Fibroblast of peridontal ligament (primary cell): ENCODE measurements at regions not wholly inside any gene's neighbourhood (a gene's known extent, or its start where the extent isn't known, plus 50 kb on each side); places are given as distances from the start of the nearest gene placed in this dataset.

Source experiments
- DNase-seq: peaks from one replicate; pipeline ENCODE4 v3.0.0-alpha.2; 2010; ENCODE audit errors: extremely low read depth

GRCh38 chr3:72591522-72592421 lies 256.5 kb downstream of the SHQ1 start:
- peak; percentile 94 for DNase-seq

GRCh38 chr3:72590732-72591221 lies 257.5 kb downstream of the SHQ1 start:
- no peak for DNase-seq

DNA sequence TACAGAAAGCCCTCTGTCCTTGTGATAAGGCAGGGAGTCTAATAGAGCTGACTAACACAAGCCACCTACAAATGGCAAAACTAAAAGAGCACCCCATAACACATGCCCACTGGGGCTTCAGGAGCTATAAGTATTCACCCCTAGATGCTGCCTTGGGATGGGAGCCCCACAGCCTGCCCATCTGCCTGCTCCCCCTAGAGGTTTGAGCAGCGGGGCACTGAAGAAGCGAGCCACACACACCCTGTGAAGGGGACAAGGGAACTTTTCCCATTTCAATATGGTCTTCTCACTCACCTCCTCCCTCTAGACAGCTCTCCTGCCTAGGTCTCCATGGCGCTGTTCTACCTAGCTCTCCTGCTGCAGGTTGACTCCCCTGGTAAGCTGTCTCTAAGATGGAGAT lies 261.0 kb downstream of the SHQ1 start:
- no peak for DNase-seq

DNA sequence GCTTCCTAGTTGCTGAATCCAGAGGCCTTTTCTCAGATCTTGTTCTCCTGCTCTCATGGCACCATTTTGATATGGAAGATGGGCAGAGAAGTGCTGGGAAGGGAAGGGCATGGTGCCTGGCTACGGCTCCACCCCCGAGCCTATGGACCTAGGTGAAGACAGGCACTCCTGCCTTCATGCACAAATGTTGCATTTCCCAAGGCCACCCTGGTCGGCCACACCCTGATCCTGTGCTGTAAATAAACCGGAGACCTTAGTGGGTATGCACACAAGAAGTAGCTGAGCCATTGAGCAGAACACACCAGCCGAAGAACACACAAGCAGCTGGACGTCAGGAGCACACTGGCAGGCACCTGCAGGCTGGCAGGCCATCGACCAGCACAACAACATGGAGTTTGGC lies 261.6 kb downstream of the SHQ1 start:
- no peak for DNase-seq

DNA sequence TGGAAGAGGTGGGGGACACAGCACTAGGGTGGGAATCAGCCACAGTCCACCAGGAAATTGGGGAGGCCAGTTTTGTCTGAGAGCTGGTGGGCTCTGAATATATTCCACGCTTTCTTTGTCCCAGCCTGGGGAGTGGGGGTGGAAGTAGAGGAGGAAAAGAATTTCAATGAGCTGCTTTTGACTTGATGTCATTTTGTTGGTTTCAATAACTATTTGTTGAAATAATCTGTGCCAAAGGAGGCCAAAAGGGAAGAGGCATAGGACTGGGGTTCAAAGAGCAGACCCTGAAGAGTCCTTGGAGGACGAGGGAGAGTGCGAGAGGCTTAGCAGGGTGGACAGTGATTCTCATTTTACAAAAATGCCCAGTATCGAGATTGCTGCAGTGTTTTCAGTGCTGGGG lies 262.3 kb downstream of the SHQ1 start:
- no peak for DNase-seq

GRCh38 chr3:72584262-72584661 lies 264.0 kb downstream of the SHQ1 start:
- DNase-seq: no peak

DNA sequence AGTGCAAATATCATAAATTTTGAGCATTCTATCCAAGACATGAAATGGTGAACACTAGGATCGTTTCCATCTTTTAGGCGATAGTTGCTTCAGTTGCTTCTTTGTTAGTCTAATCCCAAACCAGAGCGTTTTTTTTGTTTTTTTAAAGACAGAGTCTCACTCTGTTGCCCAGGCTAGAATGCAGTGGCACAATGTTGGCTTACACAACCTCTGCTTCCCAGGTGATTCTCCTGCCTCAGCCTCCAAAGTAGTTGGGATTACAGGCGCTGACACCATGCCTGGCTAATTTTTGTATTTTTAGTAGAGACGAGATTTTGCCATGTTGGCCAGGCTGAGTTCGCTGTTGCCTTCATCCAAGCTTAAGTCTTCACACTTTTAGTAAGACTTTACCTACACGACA lies 265.3 kb downstream of the SHQ1 start:
- DNase-seq: no peak

GRCh38 chr3:72582211-72582878 lies 265.9 kb downstream of the SHQ1 start:
- no peak for DNase-seq

DNA sequence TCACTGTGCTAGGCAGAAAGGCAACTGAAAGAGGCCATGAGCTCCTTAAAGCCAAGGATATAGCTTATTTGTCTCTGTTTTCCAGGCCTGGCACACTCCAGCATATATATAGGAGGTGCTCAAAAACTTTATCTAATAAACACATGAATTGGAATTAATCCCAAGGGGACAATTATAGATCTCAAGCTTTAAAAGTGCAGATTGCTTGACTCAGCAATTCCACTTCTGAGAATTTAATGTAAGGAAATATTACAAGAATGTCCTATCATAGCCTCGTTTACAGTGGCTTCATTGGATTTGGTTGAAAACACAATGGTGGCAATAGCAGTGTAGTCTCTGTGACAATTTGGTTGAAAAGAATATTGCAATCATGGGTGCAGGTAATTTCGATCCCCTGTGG lies 267.3 kb downstream of the SHQ1 start:
- DNase-seq: no peak

GRCh38 chr3:72580246-72580756 lies 267.9 kb downstream of the SHQ1 start:
- no peak for DNase-seq

DNA sequence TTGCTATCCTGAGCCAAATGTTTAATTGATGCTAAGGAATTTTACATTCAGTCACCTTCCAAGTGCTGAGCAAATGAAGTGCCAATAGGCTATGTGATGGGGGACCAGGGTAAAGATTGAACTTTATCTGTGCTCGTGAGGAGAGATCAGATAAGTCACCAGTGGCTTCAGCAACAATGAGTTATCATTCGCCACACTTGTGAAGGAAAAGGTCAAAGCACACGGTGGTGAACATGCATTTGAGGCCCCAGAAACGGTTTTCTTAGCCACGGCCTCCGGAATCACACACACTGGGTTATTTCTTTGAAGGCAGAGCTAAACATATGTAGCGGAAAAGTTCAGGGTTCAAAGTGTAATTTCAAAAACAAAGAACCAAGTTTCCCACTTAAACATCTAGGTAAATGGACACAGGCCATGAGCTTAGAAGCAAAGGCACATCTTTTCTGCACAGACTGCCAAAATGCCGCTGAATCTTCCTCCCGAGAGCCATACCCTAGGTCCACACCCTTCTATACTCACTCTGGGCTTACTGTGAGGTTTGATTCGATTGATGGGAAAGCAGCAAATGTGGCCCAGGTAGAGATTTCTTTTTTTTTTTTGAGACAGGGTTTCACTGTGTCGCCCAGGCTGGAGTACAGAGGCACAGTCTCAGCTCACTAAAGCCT lies 268.5 kb downstream of the SHQ1 start:
- DNase-seq: no peak

DNA sequence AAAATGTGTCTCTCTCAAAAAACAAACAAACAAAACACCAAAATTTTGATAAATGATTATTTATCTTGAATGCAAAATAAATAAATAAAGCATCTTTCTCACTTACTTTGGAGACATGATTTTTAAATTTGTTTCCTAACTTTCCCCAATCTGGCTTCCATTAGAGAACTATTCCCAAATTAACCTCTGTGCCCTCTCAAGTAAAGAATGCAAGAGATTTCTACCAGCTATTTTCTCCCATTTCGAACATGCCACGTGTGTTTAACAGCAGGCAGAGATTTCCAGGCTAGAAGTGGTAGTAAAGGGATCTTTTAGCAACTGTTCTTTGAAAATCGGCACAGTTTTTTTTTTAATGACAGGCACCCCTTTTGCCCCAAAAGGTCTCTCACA lies 269.1 kb downstream of the SHQ1 start:
- peak; percentile 68 for DNase-seq

GRCh38 chr3:72577190-72577589 lies 271.1 kb downstream of the SHQ1 start:
- no peak for DNase-seq

DNA sequence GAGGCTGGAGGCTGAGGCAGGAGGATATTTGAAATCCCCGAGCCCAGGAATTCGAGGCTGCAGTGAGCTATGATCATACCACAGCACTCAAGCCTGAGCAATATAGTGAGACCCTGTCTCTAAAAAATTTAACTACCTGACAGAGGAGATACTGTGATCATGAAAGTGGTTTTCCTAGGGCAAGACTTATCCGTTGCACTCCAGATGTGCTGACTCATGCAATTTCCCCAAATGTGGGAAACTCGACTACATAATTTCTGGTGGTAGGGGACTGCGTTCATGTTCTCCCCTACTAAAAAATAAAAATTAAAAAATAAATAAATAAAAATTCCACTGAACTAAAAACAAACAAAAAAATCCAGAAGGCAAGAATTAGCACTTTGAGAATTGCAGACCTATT lies 271.7 kb downstream of the SHQ1 start:
- DNase-seq: no peak

DNA sequence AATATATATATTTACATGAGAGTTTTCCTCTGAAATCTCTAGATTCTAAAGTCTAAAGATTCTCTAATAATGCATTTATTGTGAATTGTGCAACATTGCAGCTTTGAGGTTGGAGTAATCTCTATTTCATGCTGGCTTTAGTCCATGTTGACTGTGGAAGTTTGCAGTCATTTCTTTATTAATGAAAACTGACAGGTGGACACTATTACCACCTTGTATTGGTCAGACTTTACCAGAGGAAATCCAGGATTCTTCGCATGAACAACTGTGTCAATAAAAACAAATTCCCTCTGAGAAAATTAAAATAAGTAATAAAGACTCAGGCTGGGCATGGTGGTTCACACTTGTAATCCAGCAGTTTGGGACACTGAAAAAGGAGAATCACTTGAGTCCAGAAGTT lies 274.1 kb downstream of the SHQ1 start:
- no peak for DNase-seq

GRCh38 chr3:72573051-72573450 lies 275.2 kb downstream of the SHQ1 start:
- DNase-seq: no peak

DNA sequence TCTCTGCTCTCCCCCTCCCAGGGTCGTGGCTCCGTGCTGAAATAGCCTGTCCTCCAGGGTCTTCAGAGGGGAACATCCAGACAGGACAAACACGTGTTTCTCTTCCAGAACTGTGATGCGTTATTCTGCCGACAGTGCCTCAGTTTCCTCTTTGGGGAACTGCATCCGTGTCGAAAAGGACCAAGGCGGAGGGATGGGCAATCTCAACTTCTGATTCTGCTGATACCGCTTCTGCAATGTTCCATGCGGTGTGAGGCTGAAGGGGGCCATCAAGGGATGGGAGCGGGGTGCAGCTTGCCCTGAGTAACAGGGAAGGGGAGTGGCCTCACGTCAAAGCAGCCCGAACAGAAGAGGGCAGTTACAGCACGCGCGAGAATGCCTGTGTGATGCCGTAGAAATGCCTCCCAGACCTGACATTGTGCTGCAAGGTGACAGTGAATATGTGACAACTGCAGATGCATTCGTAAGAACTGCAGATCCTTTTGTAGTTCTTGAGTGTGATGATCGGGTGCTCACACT lies 275.7 kb downstream of the SHQ1 start:
- no peak for DNase-seq

GRCh38 chr3:72571638-72572114 lies 276.6 kb downstream of the SHQ1 start:
- no peak for DNase-seq

DNA sequence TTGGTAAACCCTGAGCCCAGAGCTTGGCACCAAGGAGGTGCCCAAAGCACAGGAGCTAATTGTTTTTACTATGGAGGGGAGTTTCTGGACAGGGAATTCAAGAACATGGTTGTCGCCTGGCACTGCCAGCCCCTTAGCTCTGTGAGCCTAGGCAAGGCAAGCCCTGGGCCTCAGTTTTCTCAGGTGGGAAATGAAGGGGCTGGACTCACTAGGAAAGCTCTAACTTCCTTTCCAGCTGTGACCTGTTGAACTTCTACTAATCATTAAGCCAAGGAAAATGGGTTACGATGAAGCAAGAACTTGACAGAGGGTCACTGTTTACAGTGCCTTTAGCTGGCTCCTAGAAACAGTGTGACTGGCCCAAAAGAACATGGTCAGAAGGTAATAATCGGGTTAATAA lies 277.2 kb downstream of the SHQ1 start:
- DNase-seq: no peak

DNA sequence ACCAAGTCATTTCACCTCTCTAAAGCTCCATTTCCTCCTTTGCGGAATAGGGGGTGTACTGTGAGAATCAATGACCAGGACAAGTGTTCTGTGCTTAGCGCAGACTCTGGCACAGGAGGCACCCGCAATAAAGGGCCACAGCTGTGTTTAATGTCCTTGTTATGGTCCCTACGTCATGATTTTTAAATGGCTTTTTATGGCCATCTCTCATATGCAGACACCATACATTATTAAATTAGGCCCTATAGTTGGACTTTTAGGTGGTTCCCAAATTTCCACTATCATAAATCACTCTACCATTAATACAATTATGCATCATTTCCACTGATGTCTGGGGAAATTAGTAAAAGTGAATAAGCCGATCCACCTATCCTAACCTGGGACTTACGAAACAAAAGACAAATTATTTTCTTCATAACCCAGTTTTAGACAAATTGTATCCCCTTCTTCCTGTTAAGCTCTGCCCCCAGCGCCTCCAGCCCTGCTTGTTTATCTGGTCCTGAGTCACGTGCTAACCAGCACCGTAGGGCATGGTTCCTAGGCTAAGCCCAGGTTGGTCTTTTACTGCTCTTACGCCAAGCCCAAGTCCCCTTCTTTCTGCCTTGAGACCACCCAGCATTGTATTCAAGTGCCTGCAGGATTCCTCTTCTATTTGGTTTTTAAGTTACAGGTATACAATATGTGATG lies 278.3 kb downstream of the SHQ1 start:
- DNase-seq: no peak

GRCh38 chr3:72568083-72568482 lies 280.2 kb downstream of the SHQ1 start:
- no peak for DNase-seq
